Activated CD4-positive, alpha-beta T cell treated with anti-CD3 and anti-CD28 coated beads, Interleukin-2, amount 50 U/mL, for 24 hours (primary cell): ENCODE measurements at regions not wholly inside any gene's neighbourhood (a gene's known extent, or its start where the extent isn't known, plus 50 kb on each side); places are given as distances from the start of the nearest gene placed in this dataset.
"Not testable (repeated sequence)": the region's sequence is repeated elsewhere in the genome, so short reads cannot be mapped to it uniquely, and the experiment has no call there.

Experiments
- DNase-seq, 2 donors: peaks; one replicate each; pipeline ENCODE4 v3.0.0-alpha.2; 2020; ENCODE audit warnings: low read depth in 1 of 2, low spot score in 1 of 2

GRCh38 chr3:127520993-127521392, 69.5 kb downstream of the TPRA1 start:
- no peak for DNase-seq

DNA sequence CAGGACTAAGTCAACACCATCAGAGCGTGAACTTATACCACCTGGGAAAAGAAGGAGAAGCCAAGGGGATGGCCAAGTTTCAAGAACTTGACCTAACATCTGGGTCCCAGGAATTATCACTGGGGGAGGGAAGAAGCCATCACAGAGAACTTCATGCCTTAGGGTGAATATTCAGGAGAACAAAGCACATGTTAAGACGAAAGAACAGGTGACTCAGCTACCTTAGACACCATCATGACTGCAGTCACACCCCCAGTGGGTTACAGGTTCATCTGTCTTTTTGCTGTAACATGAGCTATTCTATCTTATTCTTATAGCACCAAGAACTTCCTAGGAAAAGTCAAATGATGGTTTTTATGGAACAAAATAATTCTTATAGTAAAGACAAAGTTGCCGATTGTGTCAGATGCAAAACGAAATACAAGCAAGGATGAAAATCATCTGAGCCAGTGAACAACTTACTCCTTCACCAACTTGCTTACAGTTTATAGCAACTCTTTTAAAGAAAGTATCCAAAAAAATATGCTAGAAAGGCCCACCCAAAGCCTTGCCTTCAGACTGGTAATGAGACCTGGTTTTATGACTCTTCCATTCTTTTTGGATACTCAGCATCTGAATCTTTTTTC, 72.0 kb downstream of the TPRA1 start:
- DNase-seq = no peak

DNA sequence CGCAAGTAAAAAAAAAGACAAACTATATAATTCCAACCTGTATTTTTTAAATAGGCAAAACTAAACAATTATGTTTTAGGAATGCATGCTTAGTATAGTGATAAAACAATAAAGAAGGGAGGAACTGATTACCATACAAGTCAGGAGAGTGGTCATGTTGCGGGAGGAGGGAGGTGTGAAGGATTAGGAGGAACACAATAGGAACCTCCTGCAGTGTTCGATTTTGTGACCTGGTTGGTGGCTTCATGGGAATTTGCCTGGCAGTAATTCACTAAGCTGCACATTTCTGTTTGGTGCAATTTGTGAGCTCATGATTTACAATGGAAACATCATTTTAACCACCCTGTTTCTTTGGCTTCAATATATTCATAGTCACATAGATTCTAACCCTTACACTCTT, 78.3 kb downstream of the TPRA1 start:
- no peak for DNase-seq

- no peak for DNase-seq
Observed at GRCh38 chr3:127501177-127501576, 89.4 kb downstream of the TPRA1 start.

DNA sequence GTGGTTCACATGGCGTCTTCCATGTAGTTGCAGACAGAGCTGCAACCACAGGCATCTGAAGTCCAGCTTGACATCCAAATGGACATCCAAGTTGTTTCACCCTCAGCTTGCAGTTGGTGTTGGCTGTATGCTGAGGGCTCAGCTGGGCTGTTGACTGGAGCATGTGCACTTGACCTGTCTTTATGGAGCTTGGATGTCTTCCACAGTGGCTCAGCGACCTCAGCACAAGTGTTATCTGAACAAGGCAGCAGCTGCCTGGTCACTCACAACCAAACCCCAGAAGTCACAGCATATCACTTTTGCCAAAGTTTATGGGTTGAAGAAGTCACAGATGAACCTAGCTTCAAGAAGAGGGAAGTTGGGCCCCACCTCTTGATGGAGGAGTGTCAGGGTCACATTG, 92.9 kb downstream of the TPRA1 start:
- no peak for DNase-seq

GRCh38 chr3:127497166-127497565, 93.4 kb downstream of the TPRA1 start:
- DNase-seq = no peak

- DNase-seq = no peak
Observed at GRCh38 chr3:127495821-127496655, 94.5 kb downstream of the TPRA1 start.

GRCh38 chr3:127493924-127494646, 96.4 kb downstream of the TPRA1 start:
- no peak for DNase-seq

DNA sequence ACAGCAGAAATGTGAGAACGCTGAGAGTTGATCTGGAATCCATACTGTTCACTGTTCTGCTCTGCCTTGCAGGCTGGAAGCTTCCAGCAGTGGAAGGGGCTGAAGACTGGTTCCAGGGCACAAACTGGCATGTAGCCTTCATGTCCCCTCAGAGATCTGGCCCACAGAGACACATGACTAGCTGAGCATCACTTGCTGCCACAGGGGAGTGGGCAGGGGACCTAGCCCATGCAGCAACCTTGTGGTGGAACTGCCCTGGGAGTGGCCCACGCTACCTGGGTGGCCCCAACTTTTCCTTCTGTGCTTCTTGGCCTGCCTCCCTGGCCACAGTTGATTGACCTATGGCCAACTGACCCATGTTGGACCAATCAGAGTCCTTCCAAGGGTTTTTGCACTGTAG, 98.1 kb downstream of the TPRA1 start:
- no peak for DNase-seq

DNA sequence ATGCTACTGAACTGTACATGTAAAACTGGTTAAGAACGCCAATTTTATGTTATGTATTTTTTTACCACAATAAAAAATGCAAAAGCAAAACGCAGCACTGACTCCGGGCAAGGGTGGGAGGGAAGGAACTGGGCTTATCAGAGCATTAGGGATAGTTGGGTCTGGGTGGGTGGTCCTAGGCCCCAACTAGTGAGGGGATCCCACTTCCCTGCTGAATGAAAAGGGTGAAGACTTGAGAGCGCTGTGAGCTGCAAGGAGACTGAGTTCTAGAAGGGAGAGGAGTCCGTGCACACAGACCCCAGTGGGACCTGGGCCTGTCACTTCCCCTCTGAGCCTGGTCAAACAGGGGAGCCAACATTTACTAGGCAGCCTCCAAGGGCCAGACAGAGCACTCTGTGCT, 98.6 kb downstream of the TPRA1 start:
- DNase-seq = no peak

- no peak for DNase-seq
Observed at GRCh38 chr3:127491323-127491722, 99.2 kb downstream of the TPRA1 start.

GRCh38 chr3:127491024-127491305, 99.6 kb downstream of the TPRA1 start:
- not testable (repeated sequence) for DNase-seq

- no peak for DNase-seq
Observed at GRCh38 chr3:127490271-127491023, 100.1 kb downstream of the TPRA1 start.

- DNase-seq = no peak
Observed at GRCh38 chr3:127489357-127489756, 101.2 kb downstream of the TPRA1 start.

DNA sequence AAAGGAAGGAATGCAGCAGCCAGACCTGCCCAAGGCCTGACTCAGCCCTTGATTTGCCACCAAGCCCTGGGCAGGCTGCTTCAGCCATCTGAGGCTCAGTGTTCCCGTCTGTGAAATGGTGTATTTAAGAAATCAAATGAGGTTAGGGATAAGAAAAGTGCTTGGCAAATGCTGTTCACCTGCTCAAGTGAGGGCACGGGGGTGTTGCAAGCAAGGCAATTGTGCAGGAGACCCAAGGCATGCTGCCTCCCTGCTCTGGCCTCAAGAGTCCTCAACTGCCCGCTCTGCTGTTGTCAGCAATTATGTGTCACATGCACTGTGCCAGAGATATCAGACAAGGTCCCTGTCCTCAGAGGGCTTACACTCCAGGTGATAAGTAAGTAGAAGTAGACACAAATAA, 101.8 kb downstream of the TPRA1 start:
- no peak for DNase-seq

DNA sequence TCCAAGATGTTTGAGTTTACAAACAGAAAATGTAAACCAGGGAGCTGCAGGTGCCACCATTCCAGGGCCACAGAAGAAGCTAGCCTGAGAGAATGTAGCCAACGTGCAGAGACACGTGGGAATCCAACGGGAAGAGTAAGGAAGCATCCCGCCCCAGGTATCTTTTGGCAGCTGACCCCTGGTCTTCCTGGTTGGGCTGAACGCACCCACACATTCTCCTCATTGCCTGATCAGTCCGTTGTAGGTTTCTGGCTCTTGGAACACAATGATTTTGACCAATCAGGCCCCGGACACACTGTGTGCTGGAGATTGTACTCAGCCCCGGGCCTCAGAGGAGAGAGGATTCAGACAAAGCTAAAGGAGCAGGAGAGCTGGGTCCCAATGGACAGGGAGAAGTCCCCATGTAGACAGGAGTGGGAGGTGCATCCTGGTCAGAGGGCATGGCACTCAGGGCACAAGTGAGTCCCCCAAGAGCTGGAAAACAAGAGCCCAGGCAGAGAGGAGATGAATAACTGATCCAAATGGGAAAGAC, 102.3 kb downstream of the TPRA1 start:
- DNase-seq = no peak

GRCh38 chr3:127487196-127487595, 103.3 kb downstream of the TPRA1 start:
- DNase-seq = no peak

- no peak for DNase-seq
Observed at GRCh38 chr3:127486321-127486944, 104.1 kb downstream of the TPRA1 start.

DNA sequence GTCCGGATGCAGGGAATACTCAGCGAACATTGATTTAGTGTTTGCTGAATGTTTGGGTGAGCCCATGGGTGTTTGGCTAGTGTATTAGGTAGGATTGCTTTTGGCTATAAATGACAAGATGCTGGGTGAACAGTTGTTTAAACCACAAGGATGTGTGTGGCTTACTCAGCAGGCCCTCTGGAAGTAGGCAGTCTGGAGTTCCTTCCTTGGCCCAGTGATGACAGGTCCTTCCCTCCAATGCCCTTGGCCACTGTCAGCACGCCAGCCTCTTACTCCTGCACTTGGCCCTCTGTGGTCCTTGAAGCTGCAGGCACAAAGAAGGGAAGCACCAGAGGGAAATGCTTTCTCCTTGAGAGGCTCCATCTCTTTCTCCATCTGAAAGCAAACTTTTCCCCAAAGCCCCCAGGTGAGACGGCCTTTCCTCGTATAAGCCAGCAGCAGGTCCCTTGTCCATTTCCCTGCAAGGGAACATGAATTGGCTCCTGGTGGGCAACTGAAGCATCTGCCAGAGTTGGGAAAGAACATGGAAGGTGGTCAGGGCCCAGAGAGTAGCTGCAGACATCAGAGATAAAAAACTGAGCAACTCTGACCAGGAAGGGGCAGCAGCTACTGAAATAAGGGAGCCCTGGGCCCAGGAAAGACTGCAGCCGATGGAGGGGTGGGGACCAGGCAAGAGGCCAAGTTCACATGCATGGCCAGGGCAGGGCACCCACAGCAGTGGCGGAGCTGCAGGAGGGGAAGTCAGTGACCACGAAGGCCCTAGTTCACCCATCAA, 105.0 kb downstream of the TPRA1 start:
- no peak for DNase-seq
